ENCODE measurements at regions not wholly inside any gene's neighbourhood (a gene's known extent, or its start where the extent isn't known, plus 50 kb on each side); places are given as distances from the start of the nearest gene placed in this dataset.

GRCh38 chr3:38984731-38985130, 67.0 kb downstream of the SCN11A start:
- no peaks in the 10 kb centered on the region for H3K9me3 ChIP-seq (ENCODE audit: control insufficient read depth, insufficient read depth, low read length)
- TF ChIP-seq CTCF (IDR thresholded peaks at IDR 0.05), result no peak
- no peak for ATAC-seq
- no peaks in the 10 kb centered on the region for H3K36me3 ChIP-seq (ENCODE audit: control insufficient read depth, insufficient read depth, low read length)
- no peaks in the 10 kb centered on the region for H3K9me3 Mint-ChIP-seq
- H3K27me3 Mint-ChIP-seq (ENCODE audit: low read depth in 2 of 2), result peaks cover 15 to 40% of the 10 kb centered on the region in 2 donors
- H3K27ac ChIP-seq (ENCODE audit: low read length), result no peak overlapping the region
- no peak for DNase-seq
- H3K4me3 Mint-ChIP-seq, result no peak overlapping the region
- WGBS (ENCODE audit: insufficient coverage), result 88% methylated on average over 7 of the region's 7 CpGs
- H3K27ac Mint-ChIP-seq, result no peak overlapping the region
- H3K27me3 ChIP-seq (ENCODE audit: control insufficient read depth, insufficient read depth, low read length), result no peaks in the 10 kb centered on the region
- peaks cover 0 to 7% of the 10 kb centered on the region in 2 donors for H3K4me1 Mint-ChIP-seq
- intact Hi-C loops (cut with micrococcal nuclease), result no loop called here
- no peak overlapping the region for H3K4me3 ChIP-seq (ENCODE audit: low read length)
- H3K36me3 Mint-ChIP-seq, result no peaks in the 10 kb centered on the region
- no peaks in the 10 kb centered on the region for H3K4me1 ChIP-seq (ENCODE audit: control insufficient read depth, insufficient read depth, low read length)

GRCh38 chr3:38984110-38984509, 67.6 kb downstream of the SCN11A start:
- H3K4me1 Mint-ChIP-seq, result peaks cover 0 to 7% of the 10 kb centered on the region in 2 donors
- H3K27ac Mint-ChIP-seq, result no peak overlapping the region
- no peaks in the 10 kb centered on the region for H3K4me1 ChIP-seq (ENCODE audit: control insufficient read depth, insufficient read depth, low read length)
- TF ChIP-seq CTCF (IDR thresholded peaks at IDR 0.05), result no peak
- no peak overlapping the region for H3K27ac ChIP-seq (ENCODE audit: low read length)
- no peaks in the 10 kb centered on the region for H3K36me3 Mint-ChIP-seq
- H3K9me3 Mint-ChIP-seq, result no peaks in the 10 kb centered on the region
- H3K27me3 ChIP-seq (ENCODE audit: control insufficient read depth, insufficient read depth, low read length), result no peaks in the 10 kb centered on the region
- intact Hi-C loops (cut with micrococcal nuclease), result no loop called here
- H3K4me3 ChIP-seq (ENCODE audit: low read length), result no peak overlapping the region
- ATAC-seq (no peak), DNase-seq (no peak)
- H3K9me3 ChIP-seq (ENCODE audit: control insufficient read depth, insufficient read depth, low read length), result no peaks in the 10 kb centered on the region
- H3K4me3 Mint-ChIP-seq, result no peak overlapping the region
- peaks cover 18 to 45% of the 10 kb centered on the region in 2 donors for H3K27me3 Mint-ChIP-seq (ENCODE audit: low read depth in 2 of 2)
- H3K36me3 ChIP-seq (ENCODE audit: control insufficient read depth, insufficient read depth, low read length), result no peaks in the 10 kb centered on the region

GRCh38 chr3:38980938-38981337, 70.8 kb downstream of the SCN11A start:
- H3K4me3 Mint-ChIP-seq, result no peak overlapping the region
- no peaks in the 10 kb centered on the region for H3K36me3 Mint-ChIP-seq
- intact Hi-C loops (cut with micrococcal nuclease), result no loop called here
- Histone ChIP-seq H3K4me3 (ENCODE audit: low read length) (no peak overlapping the region), H3K27ac (ENCODE audit: low read length) (no peak overlapping the region), H3K27me3 (ENCODE audit: control insufficient read depth, insufficient read depth, low read length) (no peaks in the 10 kb centered on the region), H3K36me3 (ENCODE audit: control insufficient read depth, insufficient read depth, low read length) (no peaks in the 10 kb centered on the region), H3K9me3 (ENCODE audit: control insufficient read depth, insufficient read depth, low read length) (no peaks in the 10 kb centered on the region), H3K4me1 (ENCODE audit: control insufficient read depth, insufficient read depth, low read length) (no peaks in the 10 kb centered on the region)
- no peak overlapping the region for H3K27ac Mint-ChIP-seq
- no peak for DNase-seq
- 48% methylated on average over 2 of the region's 2 CpGs for WGBS (ENCODE audit: insufficient coverage)
- H3K9me3 Mint-ChIP-seq, result no peaks in the 10 kb centered on the region
- peaks cover 18 to 34% of the 10 kb centered on the region in 2 donors for H3K27me3 Mint-ChIP-seq (ENCODE audit: low read depth in 2 of 2)
- TF ChIP-seq CTCF (IDR thresholded peaks at IDR 0.05), result no peak
- peak in 1 of 3 donors; percentile 37 for ATAC-seq
- H3K4me1 Mint-ChIP-seq, result peaks cover 0 to 7% of the 10 kb centered on the region in 2 donors

GRCh38 chr3:38978729-38979128, 73.0 kb downstream of the SCN11A start:
- WGBS (ENCODE audit: insufficient coverage), result 79% methylated on average over 6 of the region's 6 CpGs
- no peak overlapping the region for H3K27ac ChIP-seq (ENCODE audit: low read length)
- intact Hi-C loops (cut with micrococcal nuclease), result no loop called here
- Mint-ChIP-seq H3K27ac (no peak overlapping the region), H3K9me3 (no peaks in the 10 kb centered on the region), H3K36me3 (no peaks in the 10 kb centered on the region), H3K4me3 (no peak overlapping the region), H3K27me3 (ENCODE audit: low read depth in 2 of 2) (peaks cover 20 to 31% of the 10 kb centered on the region in 2 donors), H3K4me1 (peaks cover 0 to 7% of the 10 kb centered on the region in 2 donors)
- H3K4me3 ChIP-seq (ENCODE audit: low read length), result no peak overlapping the region
- no peak for TF ChIP-seq CTCF (IDR thresholded peaks at IDR 0.05)
- no peaks in the 10 kb centered on the region for H3K36me3 ChIP-seq (ENCODE audit: control insufficient read depth, insufficient read depth, low read length)
- H3K27me3 ChIP-seq (ENCODE audit: control insufficient read depth, insufficient read depth, low read length), result no peaks in the 10 kb centered on the region
- ATAC-seq (no peak), DNase-seq (no peak)
- no peaks in the 10 kb centered on the region for H3K4me1 ChIP-seq (ENCODE audit: control insufficient read depth, insufficient read depth, low read length)
- H3K9me3 ChIP-seq (ENCODE audit: control insufficient read depth, insufficient read depth, low read length), result no peaks in the 10 kb centered on the region
